NCI-H226 (cell line): ENCODE measurements at regions not wholly inside any gene's neighbourhood (a gene's known extent, or its start where the extent isn't known, plus 50 kb on each side); places are given as distances from the start of the nearest gene placed in this dataset.
"Not testable (repeated sequence)": the region's sequence is repeated elsewhere in the genome, so short reads cannot be mapped to it uniquely, and the experiment has no call there.

Experiments
- DNase-seq: peaks from one replicate; pipeline ENCODE4 v3.0.0-alpha.2; 2015

- DNase-seq: no peak
Observed at GRCh38 chr5:13470975-13471374, 473.5 kb downstream of the DNAH5 start.

DNA sequence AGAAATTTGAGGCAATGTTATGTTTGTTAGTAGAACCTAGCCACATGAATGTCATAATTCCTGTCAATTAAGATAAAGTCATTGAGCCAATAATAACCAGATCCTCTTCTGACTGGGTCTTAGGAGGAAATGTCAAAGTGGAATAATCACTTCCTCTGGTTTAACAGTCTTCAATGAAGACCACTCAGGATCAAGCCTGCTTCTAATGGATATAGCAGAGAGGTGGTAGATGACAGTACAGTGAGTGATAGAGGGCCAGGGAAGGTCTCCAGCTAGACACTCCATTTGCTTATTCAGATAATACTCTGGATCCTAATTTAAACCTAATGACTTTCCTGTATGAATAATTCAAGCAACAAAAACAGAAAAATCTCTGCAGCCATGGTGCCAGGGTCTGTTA, 474.2 kb downstream of the DNAH5 start:
- no peak for DNase-seq

- no peak for DNase-seq
Observed at GRCh38 chr5:13464532-13465193, 479.8 kb downstream of the DNAH5 start.

DNA sequence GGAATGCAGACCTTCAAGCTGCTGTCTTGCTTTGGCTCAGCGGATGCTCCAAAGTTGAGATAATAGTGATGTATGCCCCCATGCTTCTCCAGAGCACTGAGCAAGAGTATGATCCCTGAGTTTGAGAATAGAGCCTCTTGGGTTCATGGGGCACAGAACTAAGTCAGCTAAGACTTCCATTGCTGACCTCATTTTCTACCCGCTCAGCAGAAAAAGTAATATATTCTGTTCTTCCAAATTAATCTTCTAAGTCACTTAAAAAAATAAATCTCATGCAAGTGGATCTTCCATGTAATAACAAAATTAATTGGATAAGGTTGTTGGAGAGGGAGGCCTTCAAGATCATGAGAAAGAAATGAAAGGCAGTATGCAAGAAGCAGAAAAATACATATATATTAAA, 483.9 kb downstream of the DNAH5 start:
- no peak for DNase-seq

GRCh38 chr5:13454050-13454449, 490.4 kb downstream of the DNAH5 start:
- no peak for DNase-seq

- no peak for DNase-seq
Observed at GRCh38 chr5:13448843-13449242, 495.6 kb downstream of the DNAH5 start.

GRCh38 chr5:13439430-13439829, 505.1 kb downstream of the DNAH5 start:
- DNase-seq: no peak

- DNase-seq: no peak
Observed at GRCh38 chr5:13427827-13428557, 516.5 kb downstream of the DNAH5 start.

- no peak for DNase-seq
Observed at GRCh38 chr5:13412040-13412595, 532.4 kb downstream of the DNAH5 start.

GRCh38 chr5:13408616-13409015, 535.9 kb downstream of the DNAH5 start:
- DNase-seq: no peak

DNA sequence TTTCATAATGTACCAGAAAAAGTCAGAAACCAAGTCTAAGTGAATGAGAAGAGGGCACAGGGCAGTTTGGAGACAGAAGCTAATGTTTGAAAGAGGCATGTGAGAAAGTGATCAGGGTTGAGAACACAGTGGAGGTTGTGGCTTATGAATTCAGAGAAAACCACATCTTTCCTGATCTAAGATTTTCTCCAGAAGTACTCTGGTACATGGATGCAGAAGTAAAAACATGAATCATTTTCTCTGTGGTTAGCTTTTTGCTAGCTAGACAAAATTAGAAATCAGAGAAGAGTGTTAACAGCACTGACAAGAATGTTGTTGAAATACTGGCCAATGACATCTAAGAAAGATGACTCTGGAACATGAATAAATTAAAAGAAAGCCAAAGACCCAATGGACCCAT, 541.1 kb downstream of the DNAH5 start:
- DNase-seq: no peak

DNA sequence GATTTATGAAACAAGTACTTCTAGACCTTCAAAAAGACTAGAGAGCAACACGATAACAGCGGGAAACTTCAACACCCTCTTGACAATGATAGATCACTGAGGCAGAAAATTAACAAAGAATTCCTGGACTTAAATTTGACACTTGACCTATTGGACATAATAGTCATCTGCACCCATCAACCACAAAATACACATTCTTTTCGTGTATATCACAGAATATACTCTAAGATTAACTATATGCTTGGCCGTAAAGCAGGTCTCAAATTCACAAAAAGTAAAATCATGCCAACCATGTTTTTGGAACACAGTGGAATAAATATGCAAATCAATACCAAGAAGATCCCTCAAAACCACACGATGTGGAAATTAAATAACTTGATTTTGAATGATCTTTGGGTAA, 559.4 kb downstream of the DNAH5 start:
- no peak for DNase-seq

GRCh38 chr5:13382232-13382631, 562.3 kb downstream of the DNAH5 start:
- DNase-seq: no peak

DNA sequence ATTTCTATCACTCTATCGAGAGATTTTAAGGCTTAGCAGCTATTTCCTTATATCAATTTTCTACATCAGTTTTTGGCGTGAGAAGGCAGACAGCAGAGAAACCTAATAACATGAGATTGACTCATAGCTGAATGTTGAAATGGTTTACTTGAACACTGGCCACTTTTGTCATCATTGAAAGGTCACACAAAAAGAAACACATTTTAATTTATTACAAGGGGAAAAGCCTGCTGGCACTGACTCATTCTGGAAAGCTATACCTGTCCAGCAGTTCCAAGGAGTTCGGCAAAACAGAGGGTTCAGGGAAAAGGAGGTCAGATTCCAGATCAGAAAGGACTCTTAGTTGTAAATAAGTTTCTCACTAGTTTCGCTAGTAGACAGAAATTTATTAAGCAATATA, 566.4 kb downstream of the DNAH5 start:
- DNase-seq: no peak

GRCh38 chr5:13359344-13359743, 585.1 kb downstream of the DNAH5 start:
- no peak for DNase-seq

DNA sequence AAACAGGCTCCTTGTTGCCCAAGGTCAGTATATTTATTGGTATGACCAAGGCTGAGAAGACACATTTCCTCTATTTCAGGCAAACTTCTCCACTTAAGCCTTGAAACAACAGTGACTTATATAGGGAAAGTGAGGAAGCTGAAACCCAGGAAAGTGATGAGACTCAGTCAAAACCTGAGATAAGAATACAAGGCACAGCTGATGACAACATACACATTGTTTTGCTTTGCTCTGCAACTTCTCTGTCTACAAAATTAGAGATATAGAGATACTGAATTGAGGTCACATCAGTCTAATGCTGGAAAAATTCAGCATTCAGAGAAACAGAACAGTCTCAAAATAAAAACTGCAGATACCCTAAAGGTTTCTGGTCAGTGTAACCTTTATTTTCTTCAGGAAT, 586.1 kb downstream of the DNAH5 start:
- no peak for DNase-seq

- DNase-seq: no peak
Observed at GRCh38 chr5:13357929-13358328, 586.6 kb downstream of the DNAH5 start.

- no peak for DNase-seq
Observed at GRCh38 chr5:13356226-13356625, 588.3 kb downstream of the DNAH5 start.

- DNase-seq: no peak
Observed at GRCh38 chr5:13354611-13355010, 589.9 kb downstream of the DNAH5 start.

- DNase-seq: no peak
Observed at GRCh38 chr5:13350767-13351166, 593.7 kb downstream of the DNAH5 start.

- no peak for DNase-seq
Observed at GRCh38 chr5:13348568-13348967, 595.9 kb downstream of the DNAH5 start.

GRCh38 chr5:13346401-13346800, 598.1 kb downstream of the DNAH5 start:
- no peak for DNase-seq

- DNase-seq: no peak
Observed at GRCh38 chr5:13339093-13339492, 605.4 kb downstream of the DNAH5 start.

DNA sequence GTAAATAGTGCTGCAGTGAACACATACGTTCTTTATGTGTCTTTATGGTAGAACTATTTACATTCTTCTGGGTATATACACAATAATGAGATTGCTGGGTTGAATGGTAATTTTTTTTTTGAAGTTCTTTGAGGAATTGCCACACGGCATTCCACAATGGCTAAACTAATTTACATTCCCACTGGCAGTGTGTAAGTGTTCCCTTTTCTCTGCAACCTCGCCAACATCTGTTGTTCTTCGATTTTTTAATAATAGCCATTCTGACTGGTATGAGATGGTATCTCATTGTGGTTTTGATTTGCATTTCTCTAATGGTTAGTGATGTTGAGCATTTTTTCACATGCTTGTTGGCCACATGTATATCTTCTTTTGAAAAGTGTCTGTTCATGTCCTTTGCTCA, 609.5 kb downstream of the DNAH5 start:
- not testable (repeated sequence) for DNase-seq

GRCh38 chr5:13331585-13331984, 612.9 kb downstream of the DNAH5 start:
- no peak for DNase-seq
